ENCODE measurements at regions not wholly inside any gene's neighbourhood (a gene's known extent, or its start where the extent isn't known, plus 50 kb on each side); places are given as distances from the start of the nearest gene placed in this dataset.
A peak's percentile ranks its signal among the peaks of the same experiment; 100 is the strongest.

DNA sequence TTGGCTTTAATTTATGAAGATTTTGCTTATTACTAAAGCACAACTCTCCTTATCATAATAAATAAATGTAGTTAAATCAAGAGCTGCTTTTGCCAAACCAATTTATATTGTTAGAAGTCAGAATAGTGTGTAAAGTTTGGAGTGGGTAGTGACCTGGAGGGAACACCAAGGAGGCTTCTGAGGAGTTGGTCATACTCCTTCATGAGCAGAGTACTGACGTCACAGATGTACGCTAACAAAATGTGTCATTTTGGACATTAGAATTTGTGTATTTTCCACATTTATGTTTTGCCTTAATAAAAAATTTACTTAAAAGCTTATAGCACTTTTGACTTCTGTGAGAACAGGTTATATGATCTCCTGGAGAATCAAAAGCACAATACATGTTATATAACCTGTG, 953.5 kb upstream of the INTU start:
- H3K36me3 Mint-ChIP-seq: no peaks in the 10 kb centered on the region
- no peak overlapping the region for H3K27ac Mint-ChIP-seq
- no peak for TF ChIP-seq CTCF (IDR thresholded peaks at IDR 0.05; ENCODE audit: unreplicated experiment)
- no peak for DNase-seq (ENCODE audit: low spot score in 2 of 2, unreplicated experiment in 2 of 2)
- H3K27me3 Mint-ChIP-seq (ENCODE audit: low read depth): no peaks in the 10 kb centered on the region
- no peak overlapping the region for H3K4me3 Mint-ChIP-seq
- no peaks in the 10 kb centered on the region for H3K9me3 Mint-ChIP-seq
- peaks cover 2% of the 10 kb centered on the region for H3K4me1 Mint-ChIP-seq

- DNase-seq (ENCODE audit: low spot score in 2 of 2, unreplicated experiment in 2 of 2): no peak
- no peak for TF ChIP-seq CTCF (IDR thresholded peaks at IDR 0.05; ENCODE audit: unreplicated experiment)
- Mint-ChIP-seq H3K9me3 (no peaks in the 10 kb centered on the region), H3K27ac (no peak overlapping the region), H3K27me3 (ENCODE audit: low read depth) (no peaks in the 10 kb centered on the region), H3K4me3 (no peak overlapping the region), H3K36me3 (no peaks in the 10 kb centered on the region), H3K4me1 (peaks cover 5% of the 10 kb centered on the region)
These were observed 950.5 kb upstream of the INTU start for GRCh38 chr4:126682250-126682649.

DNA sequence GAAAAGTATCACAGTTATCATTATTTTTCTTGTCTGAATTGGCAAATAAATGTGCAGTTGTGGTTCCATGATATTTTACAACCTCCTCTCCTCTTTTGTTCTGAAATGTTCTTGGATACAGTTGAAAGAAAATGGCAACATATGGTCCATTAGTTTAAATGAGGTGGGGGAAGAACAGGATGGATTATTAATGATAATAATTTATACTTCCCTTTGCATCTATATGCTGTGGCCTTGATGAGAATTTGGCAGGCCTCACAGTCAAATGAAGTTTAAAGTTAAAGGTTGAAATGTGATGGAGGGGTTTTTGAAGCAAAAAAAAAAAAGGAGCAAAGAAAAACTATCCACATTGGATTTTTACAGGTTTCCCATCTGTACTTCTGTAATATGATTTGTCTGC, 946.3 kb upstream of the INTU start:
- Mint-ChIP-seq H3K4me3 (no peak overlapping the region), H3K4me1 (peaks cover 10% of the 10 kb centered on the region), H3K27me3 (ENCODE audit: low read depth) (no peaks in the 10 kb centered on the region), H3K9me3 (no peaks in the 10 kb centered on the region), H3K27ac (no peak overlapping the region), H3K36me3 (no peaks in the 10 kb centered on the region)
- no peak for TF ChIP-seq CTCF (IDR thresholded peaks at IDR 0.05; ENCODE audit: unreplicated experiment)
- no peak for DNase-seq (ENCODE audit: low spot score in 2 of 2, unreplicated experiment in 2 of 2)

- TF ChIP-seq CTCF (IDR thresholded peaks at IDR 0.05; ENCODE audit: unreplicated experiment): no peak
- no peak for DNase-seq (ENCODE audit: low spot score in 2 of 2, unreplicated experiment in 2 of 2)
These were observed 945.0 kb upstream of the INTU start for GRCh38 chr4:126687655-126688358.

DNA sequence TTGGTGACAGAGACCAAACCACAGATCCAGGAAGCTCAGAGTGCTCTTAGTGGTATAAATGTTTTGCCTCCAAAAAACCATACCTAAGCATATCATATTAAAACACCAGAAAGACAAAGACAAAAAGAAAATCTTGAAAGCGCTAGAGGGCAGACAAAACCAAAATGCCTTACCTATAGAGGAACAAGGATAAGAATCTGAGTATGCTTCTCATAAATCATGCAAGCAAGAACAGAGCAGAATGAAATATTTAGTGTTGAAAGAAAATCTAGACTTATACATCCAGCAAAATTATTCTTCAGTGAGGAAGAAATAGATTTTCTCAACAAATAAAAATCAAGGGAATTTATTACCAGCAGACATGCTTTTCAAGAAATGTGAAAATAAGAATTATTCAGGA, 941.0 kb upstream of the INTU start:
- DNase-seq (ENCODE audit: low spot score in 2 of 2, unreplicated experiment in 2 of 2): no peak
- H3K27ac Mint-ChIP-seq: no peak overlapping the region
- no peaks in the 10 kb centered on the region for H3K9me3 Mint-ChIP-seq
- TF ChIP-seq CTCF (IDR thresholded peaks at IDR 0.05; ENCODE audit: unreplicated experiment): no peak
- peaks cover 8% of the 10 kb centered on the region for H3K4me1 Mint-ChIP-seq
- no peaks in the 10 kb centered on the region for H3K36me3 Mint-ChIP-seq
- no peak overlapping the region for H3K4me3 Mint-ChIP-seq
- no peaks in the 10 kb centered on the region for H3K27me3 Mint-ChIP-seq (ENCODE audit: low read depth)

More at GRCh38 chr4:126687655-126688358, 945.0 kb upstream of the INTU start:
- H3K27ac Mint-ChIP-seq: peak overlapping the region; percentile 27
- no peaks in the 10 kb centered on the region for H3K36me3 Mint-ChIP-seq
- H3K27me3 Mint-ChIP-seq (ENCODE audit: low read depth): no peaks in the 10 kb centered on the region
- H3K9me3 Mint-ChIP-seq: no peaks in the 10 kb centered on the region
- H3K4me1 Mint-ChIP-seq: peaks cover 8% of the 10 kb centered on the region
- no peak overlapping the region for H3K4me3 Mint-ChIP-seq
